ENCODE measurements at regions not wholly inside any gene's neighbourhood (a gene's known extent, or its start where the extent isn't known, plus 50 kb on each side); places are given as distances from the start of the nearest gene placed in this dataset.
A peak's percentile ranks its signal among the peaks of the same experiment; 100 is the strongest.

DNA sequence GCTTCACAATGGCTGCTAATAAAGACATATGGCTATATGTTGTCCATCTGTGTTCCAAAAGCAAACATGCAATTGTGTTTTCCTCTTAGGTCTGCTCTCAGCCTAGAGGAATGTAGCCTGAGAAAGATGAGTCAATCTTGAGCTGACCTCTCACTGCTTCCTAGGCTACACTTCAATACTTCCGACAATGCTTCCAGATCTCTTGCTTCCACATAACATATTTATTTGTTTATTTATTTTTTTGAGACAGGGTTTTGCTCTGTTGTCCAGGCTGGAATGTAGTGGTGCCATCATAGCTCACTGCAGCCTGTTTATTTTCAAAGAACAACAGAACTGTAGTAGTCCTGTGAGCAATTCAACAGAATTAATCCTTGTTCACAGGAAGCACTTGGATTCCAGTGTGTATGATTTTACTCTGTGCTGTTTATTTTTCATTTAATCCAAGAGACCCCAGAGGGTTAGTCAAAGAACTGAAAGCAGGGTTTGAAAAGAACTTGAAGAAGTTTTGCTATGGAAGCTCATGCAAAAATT, 437.9 kb downstream of the TXNL1 start:
- TF ChIP-seq, protein P1, sequence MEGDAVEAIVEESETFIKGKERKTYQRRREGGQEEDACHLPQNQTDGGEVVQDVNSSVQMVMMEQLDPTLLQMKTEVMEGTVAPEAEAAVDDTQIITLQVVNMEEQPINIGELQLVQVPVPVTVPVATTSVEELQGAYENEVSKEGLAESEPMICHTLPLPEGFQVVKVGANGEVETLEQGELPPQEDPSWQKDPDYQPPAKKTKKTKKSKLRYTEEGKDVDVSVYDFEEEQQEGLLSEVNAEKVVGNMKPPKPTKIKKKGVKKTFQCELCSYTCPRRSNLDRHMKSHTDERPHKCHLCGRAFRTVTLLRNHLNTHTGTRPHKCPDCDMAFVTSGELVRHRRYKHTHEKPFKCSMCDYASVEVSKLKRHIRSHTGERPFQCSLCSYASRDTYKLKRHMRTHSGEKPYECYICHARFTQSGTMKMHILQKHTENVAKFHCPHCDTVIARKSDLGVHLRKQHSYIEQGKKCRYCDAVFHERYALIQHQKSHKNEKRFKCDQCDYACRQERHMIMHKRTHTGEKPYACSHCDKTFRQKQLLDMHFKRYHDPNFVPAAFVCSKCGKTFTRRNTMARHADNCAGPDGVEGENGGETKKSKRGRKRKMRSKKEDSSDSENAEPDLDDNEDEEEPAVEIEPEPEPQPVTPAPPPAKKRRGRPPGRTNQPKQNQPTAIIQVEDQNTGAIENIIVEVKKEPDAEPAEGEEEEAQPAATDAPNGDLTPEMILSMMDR (IDR thresholded peaks at IDR 0.05; ENCODE audit: insufficient read depth, low read depth, low read length, missing control alignments) = no peak
- H3K4me3 ChIP-seq (ENCODE audit: low read length) = no peak overlapping the region
- peak; percentile 58 for DNase-seq (ENCODE audit: low read depth)

DNA sequence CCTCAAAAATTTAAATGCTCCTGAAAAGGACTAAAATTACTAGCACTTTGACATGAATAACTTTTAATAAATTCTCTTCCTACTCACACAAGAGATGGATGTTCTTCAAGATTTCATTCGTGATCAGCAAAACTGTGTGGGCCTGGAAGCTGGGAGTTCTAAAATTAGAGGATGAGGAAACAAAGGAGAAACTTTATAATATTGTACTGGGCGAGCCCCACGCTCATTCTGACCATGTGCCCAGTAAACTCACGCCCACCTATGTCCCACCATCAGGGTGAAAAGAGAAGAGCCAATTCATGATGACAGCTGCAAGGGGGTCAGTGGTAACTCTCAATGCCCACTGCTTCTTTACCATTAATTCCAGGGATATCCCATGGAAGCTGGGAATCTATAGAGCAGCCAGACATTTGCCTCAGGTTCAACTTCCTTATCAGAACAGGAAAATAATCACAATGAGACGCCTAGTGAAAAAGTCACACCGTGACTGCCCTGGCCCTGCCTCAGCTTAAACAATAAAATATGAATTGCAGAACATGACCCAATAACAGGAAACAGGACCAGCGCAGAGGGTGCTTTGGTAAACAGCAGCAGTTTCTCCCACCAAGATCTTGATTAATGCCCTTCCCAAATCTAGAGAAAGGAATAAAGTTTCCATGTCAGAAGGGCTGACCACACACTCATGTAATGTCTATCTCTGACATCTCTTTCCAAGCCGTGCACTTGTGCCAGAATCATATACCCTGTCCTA, 438.6 kb downstream of the TXNL1 start:
- TF ChIP-seq, protein P1 (IDR thresholded peaks at IDR 0.05; ENCODE audit: insufficient read depth, low read depth, low read length, missing control alignments) = no peak
- no peak for DNase-seq (ENCODE audit: low read depth)
- no peak overlapping the region for H3K4me3 ChIP-seq (ENCODE audit: low read length)

DNA sequence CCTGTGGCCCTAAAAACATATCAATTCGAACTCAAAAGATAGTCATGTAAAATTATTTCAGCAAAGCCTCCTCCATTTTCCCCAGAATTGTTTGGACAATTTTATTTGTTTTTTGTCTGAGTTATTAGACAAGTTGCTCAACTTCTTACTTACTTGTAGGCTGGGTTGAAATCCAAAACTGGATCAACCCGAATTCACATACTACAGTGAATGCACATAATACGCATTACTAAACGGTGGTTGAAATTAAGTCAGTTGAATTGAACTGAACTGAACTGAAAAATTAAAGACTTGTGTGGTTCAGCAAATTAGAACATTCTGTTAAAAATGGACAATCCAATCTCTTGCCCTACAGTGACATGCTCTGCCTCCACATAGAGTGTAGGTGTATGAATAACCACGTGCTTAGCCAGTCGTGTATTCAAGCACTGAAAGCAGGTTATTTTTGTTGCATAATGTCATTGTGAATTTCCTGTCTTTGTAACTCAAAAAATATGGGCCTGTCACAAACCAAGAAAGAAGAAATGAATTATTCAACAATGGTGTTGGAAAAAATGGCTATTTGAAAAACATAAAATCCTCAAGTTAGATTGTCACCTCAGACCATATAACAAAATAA, 441.0 kb downstream of the TXNL1 start:
- no peak for DNase-seq (ENCODE audit: low read depth)
- TF ChIP-seq, protein P1 (IDR thresholded peaks at IDR 0.05; ENCODE audit: insufficient read depth, low read depth, low read length, missing control alignments) = no peak
- no peak overlapping the region for H3K4me3 ChIP-seq (ENCODE audit: low read length)

DNA sequence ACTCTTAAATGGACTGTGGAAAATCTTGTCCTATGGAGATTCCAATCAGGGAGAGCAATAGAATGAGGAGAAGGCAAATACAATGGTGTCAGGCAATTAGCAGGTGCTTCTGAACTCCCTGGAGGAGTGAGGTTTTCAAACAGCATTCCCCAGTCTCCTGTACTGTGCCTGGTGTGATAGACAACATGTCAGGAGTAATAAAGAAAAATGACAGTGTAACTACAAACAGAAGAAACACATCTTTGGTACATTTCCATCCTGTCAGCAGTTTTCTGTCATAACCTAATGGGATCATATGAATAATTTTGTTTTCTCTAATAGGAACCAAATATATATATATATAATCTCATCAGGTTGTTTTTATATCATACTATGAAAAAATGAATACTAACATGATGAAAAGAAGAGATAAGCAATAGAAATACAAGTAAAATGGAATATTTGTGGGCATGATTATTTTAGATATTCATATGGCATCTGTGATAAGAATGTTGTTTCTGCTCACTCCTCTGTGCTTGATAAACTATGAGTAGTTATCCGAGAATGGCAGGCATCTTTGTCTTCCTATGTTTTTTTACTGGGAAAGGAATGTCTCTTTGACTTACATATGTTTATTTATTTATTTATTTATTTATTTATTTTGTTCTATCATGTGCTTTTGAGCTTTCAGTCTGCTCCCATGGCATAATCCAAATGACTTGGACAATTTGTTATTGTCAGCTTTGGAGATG, 441.7 kb downstream of the TXNL1 start:
- TF ChIP-seq, protein P1 (IDR thresholded peaks at IDR 0.05; ENCODE audit: insufficient read depth, low read depth, low read length, missing control alignments) = no peak
- DNase-seq (ENCODE audit: low read depth) = no peak

DNA sequence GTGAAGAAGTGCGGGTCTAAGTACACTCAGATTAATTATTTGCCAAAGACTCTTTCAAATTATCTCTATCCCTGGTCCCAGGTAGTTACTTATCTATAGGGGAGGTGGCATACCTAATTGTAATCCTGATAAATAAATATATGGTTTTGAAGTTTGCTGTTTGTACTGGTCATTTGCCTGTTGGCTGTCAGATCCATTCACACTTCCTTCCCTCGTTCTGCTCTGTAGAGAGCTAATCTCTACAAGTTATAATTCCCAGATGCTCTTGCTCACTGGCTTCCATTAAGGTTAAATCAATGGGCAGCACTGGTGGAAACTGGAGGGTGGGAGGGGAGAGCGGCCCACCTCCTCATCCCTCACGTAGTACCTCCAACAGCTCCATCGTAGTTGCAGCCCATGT, 447.1 kb downstream of the TXNL1 start:
- TF ChIP-seq, protein P1 (IDR thresholded peaks at IDR 0.05; ENCODE audit: insufficient read depth, low read depth, low read length, missing control alignments) = no peak
- no peak overlapping the region for H3K4me3 ChIP-seq (ENCODE audit: low read length)
- no peak for DNase-seq (ENCODE audit: low read depth)

More for the DNA sequence above, 441.7 kb downstream of the TXNL1 start:
- H3K4me3 ChIP-seq (ENCODE audit: low read length) = no peak overlapping the region

DNA sequence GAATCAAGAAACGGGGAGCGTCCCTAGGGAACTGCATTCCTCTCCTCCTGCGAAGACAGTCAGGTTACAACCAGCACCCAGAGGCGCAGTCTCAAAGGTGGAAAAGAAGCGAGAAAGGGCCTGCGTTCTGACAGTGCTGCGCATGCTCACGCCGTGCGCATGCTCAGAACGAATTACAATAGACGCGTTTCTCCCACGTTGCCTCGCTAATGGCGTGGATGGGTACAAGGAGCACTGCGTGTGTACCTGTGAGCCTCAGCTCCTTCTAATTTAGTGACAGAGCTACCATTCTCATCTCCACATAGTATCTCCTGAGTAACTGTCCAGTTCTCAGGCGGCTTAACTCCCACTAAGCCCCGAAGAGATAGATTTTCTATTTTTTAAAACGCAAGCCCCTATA, 448.8 kb downstream of the TXNL1 start:
- no peak for DNase-seq (ENCODE audit: low read depth)
- H3K4me3 ChIP-seq (ENCODE audit: low read length) = no peak overlapping the region
- TF ChIP-seq, protein P1 (IDR thresholded peaks at IDR 0.05; ENCODE audit: insufficient read depth, low read depth, low read length, missing control alignments) = no peak
